ENCODE measurements at regions not wholly inside any gene's neighbourhood (a gene's known extent, or its start where the extent isn't known, plus 50 kb on each side); places are given as distances from the start of the nearest gene placed in this dataset.

GRCh38 chr12:67028529-67028928 is 240.6 kb upstream of the CAND1 start:
- Histone ChIP-seq H3K27me3 (no peaks in the 10 kb centered on the region), H3K4me3 (no peak overlapping the region), H3K4me1 (no peaks in the 10 kb centered on the region), H3K27ac (no peak overlapping the region), H3K36me3 (no peaks in the 10 kb centered on the region), H3K9me3 (no peaks in the 10 kb centered on the region)
- no peak for TF ChIP-seq CTCF (IDR thresholded peaks at IDR 0.05)
- TF ChIP-seq POLR2A (IDR thresholded peaks at IDR 0.05), result no peak
- TF ChIP-seq EP300 (IDR thresholded peaks at IDR 0.05), result no peak
- 66 to 69% methylated on average over 2 of the region's 2 CpGs for WGBS, 2 donors
- no peak for DNase-seq (ENCODE audit: low spot score in 2 of 2)

GRCh38 chr12:67034110-67034879 is 234.9 kb upstream of the CAND1 start:
- H3K4me3 ChIP-seq, result no peak overlapping the region
- no peak for TF ChIP-seq EP300 (IDR thresholded peaks at IDR 0.05)
- TF ChIP-seq POLR2A (IDR thresholded peaks at IDR 0.05), result no peak
- no peak for TF ChIP-seq CTCF (IDR thresholded peaks at IDR 0.05)
- no peaks in the 10 kb centered on the region for H3K9me3 ChIP-seq
- 51 to 52% methylated on average over 7 of the region's 7 CpGs for WGBS, 2 donors
- no peaks in the 10 kb centered on the region for H3K36me3 ChIP-seq
- H3K27me3 ChIP-seq, result no peaks in the 10 kb centered on the region
- H3K4me1 ChIP-seq, result no peaks in the 10 kb centered on the region
- DNase-seq (ENCODE audit: low spot score in 2 of 2), result no peak
- no peak overlapping the region for H3K27ac ChIP-seq

GRCh38 chr12:67035121-67035520 is 234.0 kb upstream of the CAND1 start:
- no peak for TF ChIP-seq POLR2A (IDR thresholded peaks at IDR 0.05)
- TF ChIP-seq EP300 (IDR thresholded peaks at IDR 0.05), result no peak
- TF ChIP-seq CTCF (IDR thresholded peaks at IDR 0.05), result no peak
- Histone ChIP-seq H3K4me3 (no peak overlapping the region), H3K36me3 (no peaks in the 10 kb centered on the region), H3K9me3 (no peaks in the 10 kb centered on the region), H3K27ac (no peak overlapping the region), H3K27me3 (no peaks in the 10 kb centered on the region), H3K4me1 (no peaks in the 10 kb centered on the region)
- no peak for DNase-seq (ENCODE audit: low spot score in 2 of 2)
- WGBS, 2 donors, result 33 to 41% methylated on average over 5 of the region's 5 CpGs

GRCh38 chr12:67038486-67038885 is 230.7 kb upstream of the CAND1 start:
- no peaks in the 10 kb centered on the region for H3K36me3 ChIP-seq
- WGBS, 2 donors, result 90 to 93% methylated on average over 2 of the region's 2 CpGs
- H3K9me3 ChIP-seq, result no peaks in the 10 kb centered on the region
- no peaks in the 10 kb centered on the region for H3K4me1 ChIP-seq
- no peak overlapping the region for H3K27ac ChIP-seq
- DNase-seq (ENCODE audit: low spot score in 2 of 2), result no peak
- H3K4me3 ChIP-seq, result no peak overlapping the region
- TF ChIP-seq POLR2A (IDR thresholded peaks at IDR 0.05) (no peak), EP300 (IDR thresholded peaks at IDR 0.05) (no peak), CTCF (IDR thresholded peaks at IDR 0.05) (no peak)
- H3K27me3 ChIP-seq, result no peaks in the 10 kb centered on the region

- Histone ChIP-seq H3K4me3 (no peak overlapping the region), H3K27ac (no peak overlapping the region), H3K27me3 (no peaks in the 10 kb centered on the region), H3K9me3 (no peaks in the 10 kb centered on the region), H3K4me1 (no peaks in the 10 kb centered on the region), H3K36me3 (no peaks in the 10 kb centered on the region)
- TF ChIP-seq CTCF (IDR thresholded peaks at IDR 0.05) (no peak), POLR2A (IDR thresholded peaks at IDR 0.05) (no peak), EP300 (IDR thresholded peaks at IDR 0.05) (no peak)
- WGBS, 2 donors, result 63 to 69% methylated on average over 8 of the region's 8 CpGs
- DNase-seq (ENCODE audit: low spot score in 2 of 2), result no peak
These were observed 228.9 kb upstream of the CAND1 start for GRCh38 chr12:67039995-67040860.

Measured in tibial nerve (tissue), 4 donors.